BE2C (cell line): ENCODE measurements at regions not wholly inside any gene's neighbourhood (a gene's known extent, or its start where the extent isn't known, plus 50 kb on each side); places are given as distances from the start of the nearest gene placed in this dataset.
"Not testable (repeated sequence)": the region's sequence is repeated elsewhere in the genome, so short reads cannot be mapped to it uniquely, and the experiment has no call there.

ENCODE experiments used
- DNase-seq: peaks from one replicate; pipeline ENCODE4 v3.0.0-alpha.2; 2020
- H3K27me3 ChIP-seq: fragments of 250-450 bp; sonication (Bioruptor Pico); 2 replicates; pipeline ENCODE4 v1.5.1; 2020; ENCODE audit warnings: mild to moderate bottlenecking
- H3K36me3 ChIP-seq: fragments of 250-450 bp; sonication (Bioruptor Pico); 2 replicates; pipeline ENCODE4 v1.5.1; 2020; ENCODE audit warnings: mild to moderate bottlenecking
- H3K4me1 ChIP-seq: fragments of 250-450 bp; sonication (Bioruptor Pico); 2 replicates; pipeline ENCODE4 v1.5.1; 2020
- H3K4me3 ChIP-seq: 2 replicates; pipeline ENCODE4 v1.5.1; 2011; ENCODE audit warnings: low read depth, low read length
- H3K9me3 ChIP-seq: fragments of 250-450 bp; sonication (Bioruptor Pico); 2 replicates; pipeline ENCODE4 v1.5.1; 2020
- TF ChIP-seq, protein P1 (sequence below): IDR thresholded peaks from 2 replicates; pipeline ENCODE4 v1.5.1; 2012; ENCODE audit warnings: mild to moderate bottlenecking, low read depth, low read length

DNA sequence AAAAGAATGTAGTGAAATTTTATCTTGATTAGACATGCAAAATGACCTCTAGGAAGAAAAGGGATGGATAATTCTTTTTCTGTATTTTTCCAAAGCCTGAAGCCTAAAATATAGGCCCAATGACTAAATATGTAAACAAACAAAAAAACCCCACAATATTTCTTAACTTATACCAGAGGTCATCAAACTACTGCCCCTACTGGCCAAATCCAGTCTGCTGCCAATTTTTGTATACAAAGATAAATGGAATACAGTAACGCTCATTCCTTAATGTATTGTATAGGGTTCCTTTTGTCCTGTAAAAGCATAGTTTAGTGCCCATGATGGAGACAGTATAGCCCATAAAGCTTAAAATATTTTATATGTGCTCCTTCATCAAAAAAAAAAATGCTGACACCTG, 145.7 kb upstream of the ALG10 start:
- Histone ChIP-seq H3K9me3 (no peaks in the 10 kb centered on the region), H3K27me3 (no peaks in the 10 kb centered on the region), H3K4me3 (no peak overlapping the region), H3K4me1 (no peaks in the 10 kb centered on the region), H3K36me3 (no peaks in the 10 kb centered on the region)
- no peak for DNase-seq
- TF ChIP-seq, protein P1, sequence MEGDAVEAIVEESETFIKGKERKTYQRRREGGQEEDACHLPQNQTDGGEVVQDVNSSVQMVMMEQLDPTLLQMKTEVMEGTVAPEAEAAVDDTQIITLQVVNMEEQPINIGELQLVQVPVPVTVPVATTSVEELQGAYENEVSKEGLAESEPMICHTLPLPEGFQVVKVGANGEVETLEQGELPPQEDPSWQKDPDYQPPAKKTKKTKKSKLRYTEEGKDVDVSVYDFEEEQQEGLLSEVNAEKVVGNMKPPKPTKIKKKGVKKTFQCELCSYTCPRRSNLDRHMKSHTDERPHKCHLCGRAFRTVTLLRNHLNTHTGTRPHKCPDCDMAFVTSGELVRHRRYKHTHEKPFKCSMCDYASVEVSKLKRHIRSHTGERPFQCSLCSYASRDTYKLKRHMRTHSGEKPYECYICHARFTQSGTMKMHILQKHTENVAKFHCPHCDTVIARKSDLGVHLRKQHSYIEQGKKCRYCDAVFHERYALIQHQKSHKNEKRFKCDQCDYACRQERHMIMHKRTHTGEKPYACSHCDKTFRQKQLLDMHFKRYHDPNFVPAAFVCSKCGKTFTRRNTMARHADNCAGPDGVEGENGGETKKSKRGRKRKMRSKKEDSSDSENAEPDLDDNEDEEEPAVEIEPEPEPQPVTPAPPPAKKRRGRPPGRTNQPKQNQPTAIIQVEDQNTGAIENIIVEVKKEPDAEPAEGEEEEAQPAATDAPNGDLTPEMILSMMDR, result 0 out of 2 replicates have a peak, but pooled peaks have one; percentile 9

DNA sequence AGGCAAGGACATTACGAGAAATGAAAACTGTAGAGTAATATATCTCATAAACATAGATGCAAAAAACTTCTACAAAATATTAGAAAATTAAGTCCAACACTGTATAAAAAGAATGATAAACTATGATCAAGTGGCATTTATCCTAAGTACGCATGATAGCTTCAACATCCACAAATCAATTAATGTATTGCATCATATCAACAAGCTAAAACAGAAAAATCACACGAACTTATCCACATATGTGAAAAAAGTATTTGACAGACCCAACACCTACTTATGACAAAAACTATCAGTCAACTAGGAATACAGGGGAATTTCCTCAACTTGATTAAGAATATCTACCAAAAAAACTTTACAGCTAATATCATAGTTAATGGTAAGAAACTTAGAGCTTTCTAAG, 129.9 kb upstream of the ALG10 start:
- no peaks in the 10 kb centered on the region for H3K9me3 ChIP-seq
- H3K27me3 ChIP-seq, result no peaks in the 10 kb centered on the region
- no peak for DNase-seq
- TF ChIP-seq, protein P1, result no peak
- no peak overlapping the region for H3K4me3 ChIP-seq
- no peaks in the 10 kb centered on the region for H3K4me1 ChIP-seq
- no peaks in the 10 kb centered on the region for H3K36me3 ChIP-seq

DNA sequence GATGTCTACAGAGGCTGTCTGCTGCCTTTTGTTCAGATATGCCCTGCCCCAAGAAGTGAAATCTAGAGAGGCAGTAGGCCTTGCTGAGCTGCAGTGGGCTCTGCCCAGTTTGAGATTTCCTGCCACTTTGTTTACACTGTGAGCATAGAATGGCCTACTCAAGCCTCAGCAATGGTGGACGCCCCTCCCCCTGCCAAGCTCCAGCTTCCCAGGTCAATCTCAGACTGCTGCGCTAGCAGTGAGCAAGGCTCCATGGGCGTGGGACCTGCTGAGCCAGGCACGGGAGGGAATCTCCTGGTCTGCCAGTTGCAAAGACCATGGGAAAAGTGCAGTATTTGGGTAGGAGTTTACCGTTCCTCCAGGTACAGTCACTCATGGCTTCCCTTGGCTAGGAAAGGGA, 101.8 kb upstream of the ALG10 start:
- not testable (repeated sequence) for DNase-seq, H3K4me1 ChIP-seq, H3K27me3 ChIP-seq, H3K4me3 ChIP-seq, H3K36me3 ChIP-seq, H3K9me3 ChIP-seq

DNA sequence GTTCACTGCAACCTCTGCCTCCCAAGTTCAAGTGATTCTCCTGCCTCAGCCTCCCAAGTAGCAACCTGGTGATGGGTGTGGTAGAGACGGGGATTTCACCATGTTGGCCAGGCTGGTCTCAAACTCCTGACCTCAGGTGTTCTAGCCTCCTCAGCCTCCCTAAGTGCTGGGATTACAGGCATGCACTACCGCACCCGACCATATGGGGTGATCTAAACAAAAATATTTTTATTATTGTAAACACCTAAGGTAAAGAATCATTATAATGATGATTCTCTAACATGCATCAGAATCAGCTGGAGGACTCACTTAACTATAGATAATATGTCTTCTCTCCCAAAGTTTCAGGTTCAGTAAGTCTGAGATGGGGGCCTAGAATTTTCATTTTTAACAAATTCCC, 96.2 kb upstream of the ALG10 start:
- Histone ChIP-seq H3K4me3 (no peak overlapping the region), H3K36me3 (no peaks in the 10 kb centered on the region), H3K27me3 (no peaks in the 10 kb centered on the region), H3K4me1 (no peaks in the 10 kb centered on the region), H3K9me3 (no peaks in the 10 kb centered on the region; the same call in 1 of the 2 replicates)
- TF ChIP-seq, protein P1, result no peak
- no peak for DNase-seq

DNA sequence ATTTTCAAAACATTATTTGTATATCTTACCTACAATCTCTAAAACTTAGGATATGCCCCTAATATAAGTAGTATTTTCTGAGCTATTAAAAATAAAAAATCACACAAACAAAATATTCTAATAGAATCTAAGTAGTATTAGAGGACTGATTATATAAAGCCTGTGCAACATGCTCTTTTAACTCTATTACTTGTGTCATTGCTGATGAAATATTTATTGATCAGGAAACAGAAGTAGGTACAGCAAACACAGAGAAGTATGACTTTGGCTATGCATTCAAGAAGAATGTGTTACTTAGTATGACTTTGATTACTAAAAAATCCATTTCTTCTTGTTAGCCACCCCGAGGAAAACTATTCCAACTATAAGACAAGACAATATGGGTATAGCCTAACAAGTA, 84.6 kb upstream of the ALG10 start:
- not testable (repeated sequence) for H3K4me3 ChIP-seq, H3K27me3 ChIP-seq, H3K36me3 ChIP-seq, DNase-seq, H3K9me3 ChIP-seq, H3K4me1 ChIP-seq

DNA sequence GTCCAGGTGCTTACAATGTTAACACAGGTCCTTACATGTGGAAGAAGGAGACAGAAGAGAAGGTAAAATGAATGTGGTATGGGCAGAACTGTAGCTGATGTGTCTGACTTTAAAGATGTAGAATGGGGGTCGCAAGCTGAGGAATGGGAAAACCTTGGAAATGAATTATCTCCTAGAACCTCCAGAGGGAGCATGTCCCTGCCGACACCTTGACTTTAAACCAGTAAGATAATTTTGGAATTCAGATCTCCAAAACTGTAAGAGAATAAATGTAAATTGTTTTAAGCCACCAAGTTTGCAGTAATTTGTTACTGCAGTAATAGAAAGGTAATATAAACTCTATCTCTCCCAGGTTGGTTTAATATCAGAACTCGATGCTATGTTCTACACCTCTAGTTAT, 80.1 kb upstream of the ALG10 start:
- TF ChIP-seq, protein P1, result no peak
- DNase-seq, result no peak
- no peak overlapping the region for H3K4me3 ChIP-seq
- H3K9me3 ChIP-seq, result no peaks in the 10 kb centered on the region
- H3K4me1 ChIP-seq, result no peaks in the 10 kb centered on the region
- no peaks in the 10 kb centered on the region for H3K27me3 ChIP-seq
- H3K36me3 ChIP-seq, result no peaks in the 10 kb centered on the region

DNA sequence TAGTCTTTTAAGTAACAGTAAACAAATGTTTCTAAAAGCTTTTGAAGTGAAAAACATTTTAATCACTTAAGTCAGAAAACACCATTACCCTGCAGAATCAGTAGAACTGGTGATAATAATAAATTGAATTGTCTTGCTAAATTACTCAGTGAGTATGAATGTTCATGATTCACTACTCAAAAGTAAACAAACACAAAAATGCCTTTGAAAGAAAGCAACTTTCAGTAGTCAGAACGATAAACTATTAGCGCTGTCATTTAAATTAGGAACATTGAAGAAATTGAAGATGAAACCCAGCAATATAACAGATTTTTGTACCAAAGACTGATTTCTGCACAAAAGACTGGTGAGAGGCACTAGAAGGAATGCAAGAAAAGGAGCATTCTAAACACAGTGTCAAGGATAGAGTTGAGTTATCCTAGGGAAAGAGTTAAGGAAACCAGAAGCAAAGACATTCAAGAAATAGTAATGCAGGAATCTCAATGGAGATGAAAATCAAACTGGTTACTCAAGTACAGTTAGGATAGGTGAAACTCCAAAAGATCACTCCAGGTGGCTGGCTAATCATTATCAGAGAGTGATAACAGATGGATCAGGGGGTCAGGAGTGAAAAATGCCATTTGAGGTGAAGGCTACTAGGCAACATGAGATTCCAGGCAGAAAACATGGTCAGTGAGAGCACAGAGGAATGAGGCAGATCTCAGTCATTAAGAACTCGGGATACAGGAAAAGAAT, 77.4 kb upstream of the ALG10 start:
- H3K9me3 ChIP-seq, result no peaks in the 10 kb centered on the region
- TF ChIP-seq, protein P1, result no peak
- H3K4me1 ChIP-seq, result no peaks in the 10 kb centered on the region
- H3K27me3 ChIP-seq, result no peaks in the 10 kb centered on the region
- no peaks in the 10 kb centered on the region for H3K36me3 ChIP-seq
- DNase-seq, result no peak
- no peak overlapping the region for H3K4me3 ChIP-seq
